ENCODE measurements at regions not wholly inside any gene's neighbourhood (a gene's known extent, or its start where the extent isn't known, plus 50 kb on each side); places are given as distances from the start of the nearest gene placed in this dataset.

GRCh38 chr3:137199678-137200077, 241.9 kb downstream of the IL20RB start:
- TF ChIP-seq CTCF (IDR thresholded peaks at IDR 0.05; ENCODE audit: low read depth, low read length) (no peak), MAX (IDR thresholded peaks at IDR 0.05; ENCODE audit: low read depth, low read length) (no peak), MYC (IDR thresholded peaks at IDR 0.05; ENCODE audit: low read depth, low read length) (no peak), POLR2A (IDR thresholded peaks at IDR 0.05; ENCODE audit: extremely low read depth, insufficient read length) (no peak)
- H3K4me3 ChIP-seq (ENCODE audit: low read depth, low read length): no peak overlapping the region
- no peak for DNase-seq (ENCODE audit: low read depth)

- TF ChIP-seq POLR2A (IDR thresholded peaks at IDR 0.05; ENCODE audit: extremely low read depth, insufficient read length) (no peak), MYC (IDR thresholded peaks at IDR 0.05; ENCODE audit: low read depth, low read length) (no peak), MAX (IDR thresholded peaks at IDR 0.05; ENCODE audit: low read depth, low read length) (no peak), CTCF (IDR thresholded peaks at IDR 0.05; ENCODE audit: low read depth, low read length) (no peak)
- DNase-seq (ENCODE audit: low read depth): no peak
- H3K4me3 ChIP-seq (ENCODE audit: low read depth, low read length): no peak overlapping the region
These were observed 243.3 kb downstream of the IL20RB start for GRCh38 chr3:137201066-137201465.

- no peak overlapping the region for H3K4me3 ChIP-seq (ENCODE audit: low read depth, low read length)
- DNase-seq (ENCODE audit: low read depth): no peak
- TF ChIP-seq MAX (IDR thresholded peaks at IDR 0.05; ENCODE audit: low read depth, low read length) (no peak), MYC (IDR thresholded peaks at IDR 0.05; ENCODE audit: low read depth, low read length) (no peak), POLR2A (IDR thresholded peaks at IDR 0.05; ENCODE audit: extremely low read depth, insufficient read length) (no peak), CTCF (IDR thresholded peaks at IDR 0.05; ENCODE audit: low read depth, low read length) (no peak)
These were observed 245.2 kb downstream of the IL20RB start for GRCh38 chr3:137202941-137203340.

- no peak overlapping the region for H3K4me3 ChIP-seq (ENCODE audit: low read depth, low read length)
- DNase-seq (ENCODE audit: low read depth): no peak
- no peak for TF ChIP-seq MAX (IDR thresholded peaks at IDR 0.05; ENCODE audit: low read depth, low read length)
- TF ChIP-seq POLR2A (IDR thresholded peaks at IDR 0.05; ENCODE audit: extremely low read depth, insufficient read length): no peak
- TF ChIP-seq CTCF (IDR thresholded peaks at IDR 0.05; ENCODE audit: low read depth, low read length): no peak
- TF ChIP-seq MYC (IDR thresholded peaks at IDR 0.05; ENCODE audit: low read depth, low read length): no peak
These were observed 246.6 kb downstream of the IL20RB start for GRCh38 chr3:137204409-137204808.

GRCh38 chr3:137205394-137206045, 247.7 kb downstream of the IL20RB start:
- no peak overlapping the region for H3K4me3 ChIP-seq (ENCODE audit: low read depth, low read length)
- DNase-seq (ENCODE audit: low read depth): no peak
- TF ChIP-seq MYC (IDR thresholded peaks at IDR 0.05; ENCODE audit: low read depth, low read length) (no peak), CTCF (IDR thresholded peaks at IDR 0.05; ENCODE audit: low read depth, low read length) (no peak), MAX (IDR thresholded peaks at IDR 0.05; ENCODE audit: low read depth, low read length) (no peak), POLR2A (IDR thresholded peaks at IDR 0.05; ENCODE audit: extremely low read depth, insufficient read length) (no peak)
